Naive B cell (primary cell): ENCODE measurements at regions not wholly inside any gene's neighbourhood (a gene's known extent, or its start where the extent isn't known, plus 50 kb on each side); places are given as distances from the start of the nearest gene placed in this dataset.

Experiments
- ATAC-seq, 2 donors: fragments of 150-1000 bp; cut with Tn5 transposase; 2 replicates each; pipeline ENCODE4 v1.10.0; 2021; ENCODE audit warnings: low read depth in 2 of 2, mild to moderate bottlenecking in 2 of 2, moderate library complexity in 2 of 2
- DNase-seq: peaks from one replicate; pipeline ENCODE4 v3.0.0; 2022
- H3K27ac Mint-ChIP-seq, 6 donors: one replicate each; pipeline ENCODE4 v1.8.0; 2020 to 2022; ENCODE audit warnings: mild to moderate bottlenecking in 6 of 6, mixed read lengths in 6 of 6, moderate library complexity in 5 of 6, inconsistent platforms in 2 of 6
- H3K27me3 Mint-ChIP-seq, 3 donors: one replicate each; pipeline ENCODE4 v1.8.0; 2021 to 2022; ENCODE audit warnings: mixed read lengths in 3 of 3, mild to moderate bottlenecking in 1 of 3
- H3K36me3 Mint-ChIP-seq, 2 donors: one replicate each; pipeline ENCODE4 v1.8.0; 2020 to 2022; ENCODE audit warnings: mixed read lengths in 2 of 2, inconsistent platforms in 1 of 2, mild to moderate bottlenecking in 1 of 2
- H3K4me1 Mint-ChIP-seq, 3 donors: one replicate each; pipeline ENCODE4 v1.8.0; 2020 to 2022; ENCODE audit warnings: mixed read lengths in 3 of 3, inconsistent platforms in 1 of 3, mild to moderate bottlenecking in 1 of 3, moderate library complexity in 1 of 3
- H3K4me3 Mint-ChIP-seq, 8 donors: one replicate each; pipeline ENCODE4 v1.8.0; 2020 to 2022; ENCODE audit warnings: mild to moderate bottlenecking in 8 of 8, mixed read lengths in 8 of 8, moderate library complexity in 8 of 8, inconsistent platforms in 2 of 8
- H3K9me3 Mint-ChIP-seq, 7 donors: one replicate each; pipeline ENCODE4 v1.8.0; 2020 to 2022; ENCODE audit warnings: mixed read lengths in 7 of 7, mild to moderate bottlenecking in 5 of 7, inconsistent platforms in 2 of 7, moderate library complexity in 1 of 7

DNA sequence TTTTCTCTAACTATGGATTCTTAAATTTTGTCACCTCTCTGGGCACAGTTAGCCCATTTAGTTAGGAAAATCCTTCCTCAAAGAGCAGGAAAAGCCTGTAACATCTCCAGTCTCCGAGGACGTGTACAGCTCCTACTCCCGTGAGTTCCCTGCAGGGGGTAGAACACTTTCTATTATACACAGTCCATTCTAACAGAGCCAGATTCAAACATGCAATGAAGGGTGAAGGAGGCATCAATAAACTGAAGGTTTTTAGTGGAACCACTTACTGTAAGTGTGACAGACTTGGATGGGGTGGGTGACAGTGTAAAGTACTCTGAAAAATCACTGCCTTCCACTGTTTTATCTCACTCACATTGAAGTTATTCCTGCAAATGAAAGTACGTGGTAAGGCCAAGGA lies 204.7 kb upstream of the DACH1 start:
- Mint-ChIP-seq H3K36me3 (peaks cover 0 to 4% of the 10 kb centered on the region in 2 donors), H3K4me3 (no peak overlapping the region), H3K27ac (no peak overlapping the region), H3K9me3 (peaks cover 3 to 9% (median 6%) of the 10 kb centered on the region in 7 donors), H3K4me1 (no peaks in the 10 kb centered on the region), H3K27me3 (no peaks in the 10 kb centered on the region)
- DNase-seq (no peak), ATAC-seq (no peak)

DNA sequence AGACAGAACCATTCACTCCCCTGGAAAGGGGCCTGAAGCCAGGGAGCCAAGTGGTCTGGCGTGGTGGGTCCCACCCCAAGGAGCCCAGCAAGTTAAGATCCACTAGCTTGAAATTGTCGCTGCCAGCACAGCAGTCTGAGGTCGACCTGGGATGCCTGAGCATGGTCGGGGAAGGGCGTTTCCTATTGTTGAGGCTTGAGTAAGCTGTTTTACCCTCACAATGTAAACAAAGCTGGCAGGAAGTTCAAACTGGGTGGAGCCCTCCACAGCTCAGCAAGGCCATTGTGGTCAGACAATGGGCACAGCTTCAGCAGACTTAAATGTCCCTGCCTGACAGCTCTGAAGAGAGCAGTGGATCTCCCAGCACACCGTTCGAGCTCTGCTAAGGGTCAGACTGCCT lies 195.6 kb upstream of the DACH1 start:
- Mint-ChIP-seq H3K4me1 (no peaks in the 10 kb centered on the region), H3K27ac (no peak overlapping the region), H3K27me3 (no peaks in the 10 kb centered on the region), H3K36me3 (peaks cover 0 to 10% of the 10 kb centered on the region in 2 donors), H3K4me3 (peak overlapping the region in 1 of 8 donors; percentile 47), H3K9me3 (peaks cover 11 to 33% (median 20%) of the 10 kb centered on the region in 7 donors)
- DNase-seq (no peak), ATAC-seq (no peak)

DNA sequence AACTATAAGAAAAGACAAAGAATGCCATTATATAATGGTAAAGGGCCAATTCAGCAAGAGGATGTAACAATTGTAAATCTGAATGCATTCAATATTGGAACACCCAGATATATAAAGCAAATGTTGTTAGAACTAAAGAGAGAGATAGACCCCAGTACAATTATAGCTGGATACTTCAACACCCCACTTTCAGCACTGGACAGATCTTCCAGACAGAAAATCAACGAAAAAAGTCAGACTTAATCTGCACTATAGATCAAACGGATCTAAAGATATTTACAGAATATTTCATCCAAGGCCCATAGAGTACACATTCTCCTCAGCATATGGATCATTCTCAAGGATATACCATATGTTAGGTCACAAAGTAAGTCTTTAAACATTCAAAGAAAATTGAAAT lies 194.6 kb upstream of the DACH1 start:
- Mint-ChIP-seq H3K4me1 (no peaks in the 10 kb centered on the region), H3K9me3 (peaks cover 9 to 30% (median 19%) of the 10 kb centered on the region in 7 donors), H3K4me3 (no peak overlapping the region), H3K27ac (no peak overlapping the region), H3K36me3 (peaks cover 0 to 10% of the 10 kb centered on the region in 2 donors), H3K27me3 (no peaks in the 10 kb centered on the region)
- DNase-seq (no peak), ATAC-seq (no peak)

DNA sequence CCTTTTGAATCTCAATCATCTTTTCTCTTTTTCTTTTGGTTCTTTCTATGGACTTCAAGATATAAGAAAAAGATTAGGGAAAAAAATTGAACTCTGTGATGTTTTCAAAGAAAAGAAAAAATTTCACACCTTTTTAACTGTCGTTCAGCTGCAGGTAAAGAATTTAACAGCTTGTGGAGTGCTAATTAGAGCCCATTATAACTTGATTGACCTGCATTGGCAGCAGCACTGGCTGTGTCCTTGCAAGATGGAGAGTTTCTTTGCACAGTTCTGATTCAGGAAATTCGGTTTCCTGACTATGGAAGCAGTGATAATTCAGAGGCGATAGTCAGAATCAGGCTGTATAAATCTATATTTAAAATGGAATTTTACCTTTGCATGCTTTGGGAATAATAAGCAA lies 183.2 kb upstream of the DACH1 start:
- Mint-ChIP-seq H3K4me3 (no peak overlapping the region), H3K9me3 (peaks cover 0 to 11% (median 5%) of the 10 kb centered on the region in 7 donors), H3K27me3 (no peaks in the 10 kb centered on the region), H3K4me1 (no peaks in the 10 kb centered on the region), H3K36me3 (no peaks in the 10 kb centered on the region), H3K27ac (no peak overlapping the region)
- ATAC-seq (no peak), DNase-seq (no peak)

DNA sequence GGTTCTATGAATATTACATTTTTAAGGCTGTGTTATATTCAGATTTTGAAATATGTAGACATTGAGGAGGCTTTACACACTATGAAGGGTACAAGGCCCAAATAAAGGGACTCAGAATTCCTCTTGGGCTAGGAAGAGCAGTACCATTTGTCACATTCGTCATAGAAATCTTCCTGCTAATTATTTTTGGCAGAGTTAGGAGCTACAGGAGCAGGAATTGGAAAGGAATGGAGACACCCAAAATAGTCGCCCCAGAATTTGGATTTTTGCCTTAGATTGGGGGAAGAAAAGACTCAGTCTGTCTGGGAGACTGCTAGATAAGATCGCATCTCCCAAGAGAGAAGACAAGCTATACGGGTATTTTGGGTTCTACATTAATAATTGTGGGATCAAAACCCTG lies 176.4 kb upstream of the DACH1 start:
- Mint-ChIP-seq H3K4me3 (no peak overlapping the region), H3K9me3 (peaks cover 0 to 20% (median 6%) of the 10 kb centered on the region in 7 donors), H3K27ac (no peak overlapping the region), H3K36me3 (no peaks in the 10 kb centered on the region), H3K27me3 (no peaks in the 10 kb centered on the region), H3K4me1 (no peaks in the 10 kb centered on the region)
- DNase-seq (no peak), ATAC-seq (no peak)

DNA sequence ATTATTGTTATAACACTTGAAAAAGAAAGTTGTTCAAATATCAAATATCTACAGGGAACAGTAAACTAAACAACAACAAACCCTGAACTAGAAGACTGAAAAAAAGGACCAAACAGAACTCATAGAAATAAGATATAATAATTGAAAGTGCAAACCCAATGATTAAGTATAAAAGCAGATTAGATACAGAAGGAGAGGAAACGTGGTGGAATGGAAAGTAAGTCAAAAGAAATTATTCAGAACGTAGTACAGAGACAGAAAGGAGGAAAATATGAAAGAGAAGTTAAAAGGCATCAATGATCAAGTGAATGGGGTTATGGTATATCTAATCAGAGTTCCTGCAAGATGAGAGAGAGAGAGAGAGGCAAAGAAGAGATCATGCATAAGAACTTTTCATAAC lies 174.2 kb upstream of the DACH1 start:
- ATAC-seq, result no peak
- H3K4me3 Mint-ChIP-seq, result no peak overlapping the region
- H3K36me3 Mint-ChIP-seq, result no peaks in the 10 kb centered on the region
- no peak overlapping the region for H3K27ac Mint-ChIP-seq
- H3K27me3 Mint-ChIP-seq, result no peaks in the 10 kb centered on the region
- H3K9me3 Mint-ChIP-seq, result peaks cover 0 to 18% (median 5%) of the 10 kb centered on the region in 7 donors
- H3K4me1 Mint-ChIP-seq, result no peaks in the 10 kb centered on the region
- DNase-seq, result no peak

DNA sequence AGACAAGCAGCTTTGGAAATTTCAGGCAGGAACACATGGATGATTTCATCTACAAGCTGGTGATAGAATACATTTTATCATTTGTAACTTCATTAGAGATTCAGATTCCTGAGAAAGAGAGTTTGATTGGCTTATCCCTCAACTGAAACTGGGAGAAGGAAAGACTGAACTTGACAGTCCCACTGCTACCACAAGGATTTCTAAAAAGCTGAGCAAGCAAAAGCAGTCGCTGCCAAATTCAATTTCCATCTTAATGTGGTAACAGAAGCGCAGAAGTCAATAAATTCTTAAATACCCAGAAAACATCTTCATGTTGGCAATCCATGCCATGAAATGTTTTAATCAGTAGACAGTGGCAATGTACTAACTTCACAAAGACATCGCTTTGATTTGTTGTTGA lies 172.1 kb upstream of the DACH1 start:
- Mint-ChIP-seq H3K4me1 (no peaks in the 10 kb centered on the region), H3K4me3 (no peak overlapping the region), H3K27ac (no peak overlapping the region), H3K36me3 (no peaks in the 10 kb centered on the region), H3K9me3 (peaks cover 1 to 17% (median 5%) of the 10 kb centered on the region in 7 donors), H3K27me3 (no peaks in the 10 kb centered on the region)
- DNase-seq, result no peak
- no peak for ATAC-seq

DNA sequence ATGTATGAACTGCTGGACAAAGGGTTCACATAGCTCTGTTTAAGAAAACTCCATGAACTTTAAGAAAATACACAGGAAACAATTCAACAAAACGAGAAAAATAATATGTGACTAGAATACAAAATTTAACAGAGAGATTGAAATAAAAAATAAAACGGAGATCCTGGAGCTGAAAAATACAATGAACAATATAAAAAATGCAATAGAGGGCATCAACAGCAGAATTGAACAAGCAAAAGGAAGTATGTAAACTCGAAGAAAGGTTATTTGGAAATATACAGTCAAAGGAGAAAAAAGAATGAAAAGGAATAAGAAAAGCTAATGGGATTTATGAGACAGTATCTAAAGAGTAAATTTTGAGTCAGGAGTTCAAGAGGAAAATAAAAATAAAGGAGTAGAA lies 163.0 kb upstream of the DACH1 start:
- no peak overlapping the region for H3K27ac Mint-ChIP-seq
- DNase-seq, result no peak

DNA sequence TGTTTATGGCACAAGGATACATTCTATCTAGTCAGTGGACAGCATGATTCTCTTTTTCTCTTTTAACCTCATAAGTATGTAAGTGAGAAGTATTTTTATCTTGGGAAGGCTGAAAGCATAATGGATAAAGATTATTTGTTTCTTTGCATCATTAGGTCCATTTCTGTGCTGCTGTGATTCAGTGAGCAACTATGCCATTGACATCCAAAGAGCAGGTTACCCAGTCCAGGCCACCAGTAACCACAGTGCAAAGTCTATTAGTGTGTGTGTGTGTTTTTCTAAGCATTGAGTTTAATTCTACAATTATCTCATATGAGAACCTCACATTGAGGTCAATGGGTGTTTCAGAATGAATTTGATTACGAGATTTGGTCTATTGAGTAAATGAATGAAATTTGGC lies 158.8 kb upstream of the DACH1 start:
- Mint-ChIP-seq H3K4me3 (no peak overlapping the region), H3K27me3 (no peaks in the 10 kb centered on the region), H3K36me3 (no peaks in the 10 kb centered on the region), H3K9me3 (peaks cover 5 to 22% (median 17%) of the 10 kb centered on the region in 7 donors), H3K4me1 (no peaks in the 10 kb centered on the region), H3K27ac (no peak overlapping the region)
- DNase-seq (no peak), ATAC-seq (no peak)

More for the DNA sequence above, 163.0 kb upstream of the DACH1 start:
- Mint-ChIP-seq H3K36me3 (no peaks in the 10 kb centered on the region), H3K27me3 (no peaks in the 10 kb centered on the region), H3K9me3 (peaks cover 5 to 21% (median 15%) of the 10 kb centered on the region in 7 donors), H3K4me1 (no peaks in the 10 kb centered on the region), H3K4me3 (no peak overlapping the region)
- no peak for ATAC-seq

DNA sequence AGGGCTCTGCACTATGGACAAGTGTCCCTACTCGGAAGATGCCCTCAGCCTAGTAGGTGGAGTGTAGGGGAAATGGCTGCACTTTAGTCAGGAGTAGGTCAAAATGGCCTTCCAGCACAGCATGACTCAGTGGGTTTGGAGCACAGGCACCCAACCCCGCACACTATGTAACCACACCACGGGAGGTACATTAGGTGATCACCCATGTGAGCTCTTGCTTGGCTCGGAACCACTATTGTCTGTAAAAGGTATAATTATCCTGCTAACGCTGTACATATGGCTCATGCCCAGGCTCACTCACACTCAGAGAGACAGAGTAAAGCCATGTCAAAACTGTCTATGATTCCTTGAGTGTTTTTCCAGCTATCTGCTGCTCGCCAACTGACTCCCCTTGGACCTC lies 156.9 kb upstream of the DACH1 start:
- ATAC-seq, result no peak

DNA sequence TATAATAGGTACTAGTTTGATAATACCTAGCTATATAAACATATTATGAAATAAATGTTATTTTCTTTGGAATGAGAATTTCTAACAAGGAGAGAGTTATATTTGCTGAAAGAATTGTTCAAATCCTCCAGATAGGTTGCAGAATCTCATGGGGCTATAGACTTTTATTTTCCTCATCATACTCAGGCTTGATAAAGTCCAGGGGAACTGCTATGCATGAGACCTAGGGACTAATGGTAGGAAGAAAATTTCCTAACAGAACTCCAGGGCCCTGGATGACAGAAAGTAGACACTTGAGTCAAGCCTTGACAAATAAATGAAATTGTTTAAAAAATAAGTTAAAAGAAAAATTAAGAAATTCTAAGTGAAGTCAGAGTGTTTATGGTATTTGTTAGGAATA lies 138.5 kb upstream of the DACH1 start:
- DNase-seq (no peak), ATAC-seq (no peak)
- no peak overlapping the region for H3K4me3 Mint-ChIP-seq
- no peaks in the 10 kb centered on the region for H3K36me3 Mint-ChIP-seq
- H3K27ac Mint-ChIP-seq, result no peak overlapping the region
- H3K27me3 Mint-ChIP-seq, result no peaks in the 10 kb centered on the region
- no peaks in the 10 kb centered on the region for H3K4me1 Mint-ChIP-seq
- peaks cover 0 to 15% (median 2%) of the 10 kb centered on the region in 7 donors for H3K9me3 Mint-ChIP-seq

More for the DNA sequence above, 156.9 kb upstream of the DACH1 start:
- H3K27me3 Mint-ChIP-seq, result no peaks in the 10 kb centered on the region
- no peaks in the 10 kb centered on the region for H3K4me1 Mint-ChIP-seq
- no peak for DNase-seq
- peaks cover 0 to 9% (median 5%) of the 10 kb centered on the region in 7 donors for H3K9me3 Mint-ChIP-seq
- no peaks in the 10 kb centered on the region for H3K36me3 Mint-ChIP-seq
- no peak overlapping the region for H3K4me3 Mint-ChIP-seq
- peak overlapping the region in 1 of 6 donors; percentile 54 for H3K27ac Mint-ChIP-seq

DNA sequence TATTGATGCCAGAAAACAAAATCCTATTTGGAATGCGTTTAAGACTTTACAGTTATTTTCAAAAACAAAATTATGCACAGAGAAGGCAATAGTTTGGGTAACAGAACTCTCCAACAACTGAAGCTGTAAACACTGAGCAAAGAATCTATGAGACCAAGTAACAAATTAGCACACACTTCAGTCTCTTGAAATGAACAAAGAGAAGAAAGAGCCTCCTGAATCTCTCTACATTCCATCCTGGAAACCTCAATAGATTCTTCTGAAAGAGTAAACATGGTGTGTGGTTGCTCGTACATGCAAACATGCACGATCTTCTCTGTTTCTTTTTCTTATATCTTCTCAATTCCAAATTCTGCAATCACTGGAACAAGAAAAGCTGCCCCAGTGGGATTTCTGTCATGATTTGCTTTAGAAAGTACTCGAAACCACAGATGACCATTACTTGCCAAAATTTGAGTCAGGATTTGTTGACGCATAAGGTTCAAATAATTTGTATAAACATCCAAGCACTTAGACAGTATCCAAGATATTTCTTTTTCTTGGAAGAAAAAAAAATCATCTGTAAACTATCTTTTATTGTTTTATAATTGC lies 137.9 kb upstream of the DACH1 start:
- Mint-ChIP-seq H3K4me3 (no peak overlapping the region), H3K9me3 (peaks cover 0 to 15% (median 3%) of the 10 kb centered on the region in 7 donors), H3K36me3 (no peaks in the 10 kb centered on the region), H3K27ac (no peak overlapping the region), H3K4me1 (no peaks in the 10 kb centered on the region), H3K27me3 (no peaks in the 10 kb centered on the region)
- no peak for ATAC-seq
- DNase-seq, result no peak

DNA sequence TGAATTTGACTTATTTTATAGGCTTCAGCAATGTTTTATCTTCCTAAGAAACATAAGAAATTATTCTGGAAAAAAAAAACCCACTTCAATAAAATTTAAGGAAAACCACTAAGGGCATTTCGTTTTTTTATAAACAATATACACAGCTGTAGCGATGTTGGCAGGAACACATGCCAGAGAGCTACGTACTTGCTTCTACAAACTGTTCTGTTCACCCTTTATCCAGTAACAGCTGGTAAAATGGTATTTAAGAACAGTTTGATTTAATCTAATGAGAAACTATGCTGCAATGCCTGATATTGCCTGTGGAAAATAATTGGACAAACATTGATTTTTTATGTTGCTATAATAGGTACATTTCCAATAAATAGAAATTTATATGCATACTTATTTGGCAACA lies 137.2 kb upstream of the DACH1 start:
- H3K4me1 Mint-ChIP-seq, result no peaks in the 10 kb centered on the region
- peaks cover 0 to 14% (median 3%) of the 10 kb centered on the region in 7 donors for H3K9me3 Mint-ChIP-seq
- no peak for ATAC-seq
- H3K36me3 Mint-ChIP-seq, result no peaks in the 10 kb centered on the region
- no peak overlapping the region for H3K4me3 Mint-ChIP-seq
- no peak for DNase-seq
- H3K27ac Mint-ChIP-seq, result no peak overlapping the region
- no peaks in the 10 kb centered on the region for H3K27me3 Mint-ChIP-seq

DNA sequence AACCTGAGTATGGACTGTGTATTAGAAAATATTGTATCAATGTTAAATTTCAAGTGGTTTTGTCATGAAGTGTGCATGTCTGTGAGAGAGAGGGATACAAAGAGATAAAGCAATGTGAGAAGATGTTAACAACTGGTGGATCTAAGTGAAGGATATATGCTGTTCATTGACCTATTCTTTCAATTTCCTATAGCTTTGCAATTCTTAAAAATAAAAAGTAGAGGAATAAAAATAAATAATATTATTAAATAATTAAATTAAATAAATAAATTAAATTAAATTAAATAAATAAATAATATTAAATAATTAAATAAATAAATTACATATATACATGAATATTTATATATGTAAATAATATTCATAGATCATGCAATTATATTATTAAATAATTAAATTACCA lies 131.2 kb upstream of the DACH1 start:
- H3K4me3 Mint-ChIP-seq, result no peak overlapping the region
- no peaks in the 10 kb centered on the region for H3K36me3 Mint-ChIP-seq
- H3K27ac Mint-ChIP-seq, result no peak overlapping the region
- no peaks in the 10 kb centered on the region for H3K4me1 Mint-ChIP-seq
- DNase-seq (no peak), ATAC-seq (no peak)
- no peaks in the 10 kb centered on the region for H3K27me3 Mint-ChIP-seq
- H3K9me3 Mint-ChIP-seq, result peaks cover 4 to 16% (median 6%) of the 10 kb centered on the region in 7 donors

DNA sequence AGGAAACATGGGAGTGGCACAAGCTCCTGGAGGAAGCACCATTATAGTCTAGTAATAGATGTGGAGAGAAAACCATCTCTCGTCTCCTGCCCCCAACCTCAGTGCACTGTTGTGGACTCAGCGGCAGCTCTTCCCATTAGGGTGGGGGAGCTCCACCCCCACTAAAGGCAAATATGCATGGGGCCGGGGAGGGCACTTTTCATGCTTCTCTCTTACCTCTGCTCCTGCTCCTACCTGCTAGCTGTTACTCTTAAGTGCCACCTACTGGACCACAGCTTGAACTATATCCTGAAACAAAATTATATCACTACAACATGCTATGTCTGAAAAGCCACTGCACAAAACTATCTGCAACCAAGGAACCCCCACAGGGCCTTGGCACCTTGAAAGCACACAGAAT lies 112.6 kb upstream of the DACH1 start:
- ATAC-seq (no peak), DNase-seq (no peak)
- H3K27ac Mint-ChIP-seq, result no peak overlapping the region
- H3K4me1 Mint-ChIP-seq, result no peaks in the 10 kb centered on the region
- peaks cover 0 to 14% (median 4%) of the 10 kb centered on the region in 7 donors for H3K9me3 Mint-ChIP-seq
- H3K4me3 Mint-ChIP-seq, result no peak overlapping the region
- H3K36me3 Mint-ChIP-seq, result no peaks in the 10 kb centered on the region
- peaks cover 0 to 4% (median 0%) of the 10 kb centered on the region in 3 donors for H3K27me3 Mint-ChIP-seq
